EH (cell line): ENCODE measurements at regions not wholly inside any gene's neighbourhood (a gene's known extent, or its start where the extent isn't known, plus 50 kb on each side); places are given as distances from the start of the nearest gene placed in this dataset.

Experiments used
- DNase-seq: peaks from one replicate; pipeline ENCODE4 v3.0.0-alpha.2; 2015; ENCODE audit warnings: low read depth

GRCh38 chr9:79329861-79330260, 241.9 kb upstream of the TLE4 start:
- peak; percentile 60 for DNase-seq

- DNase-seq, result no peak
Measured at GRCh38 chr9:79334001-79334400, 237.8 kb upstream of the TLE4 start.

- DNase-seq, result peak; percentile 71
Measured at GRCh38 chr9:79334711-79335110, 237.1 kb upstream of the TLE4 start.

- DNase-seq, result no peak
Measured at GRCh38 chr9:79335987-79336386, 235.8 kb upstream of the TLE4 start.

GRCh38 chr9:79341561-79341960, 230.2 kb upstream of the TLE4 start:
- DNase-seq, result no peak

- DNase-seq, result peak; percentile 71
Measured at GRCh38 chr9:79346350-79347020, 225.3 kb upstream of the TLE4 start.

- DNase-seq, result peak; percentile 43
Measured at GRCh38 chr9:79352322-79352721, 219.4 kb upstream of the TLE4 start.

GRCh38 chr9:79353856-79354520, 217.8 kb upstream of the TLE4 start:
- peak; percentile 88 for DNase-seq

GRCh38 chr9:79357194-79357593, 214.6 kb upstream of the TLE4 start:
- no peak for DNase-seq

GRCh38 chr9:79357616-79358015, 214.1 kb upstream of the TLE4 start:
- DNase-seq, result no peak

- peak; percentile 84 for DNase-seq
Measured at GRCh38 chr9:79360387-79361347, 211.1 kb upstream of the TLE4 start.

- DNase-seq, result peak; percentile 36
Measured at GRCh38 chr9:79362100-79363081, 209.4 kb upstream of the TLE4 start.

- no peak for DNase-seq
Measured at GRCh38 chr9:79369676-79370075, 202.1 kb upstream of the TLE4 start.

GRCh38 chr9:79371301-79371700, 200.5 kb upstream of the TLE4 start:
- DNase-seq, result no peak

GRCh38 chr9:79371948-79372555, 199.7 kb upstream of the TLE4 start:
- DNase-seq, result peak; percentile 54

GRCh38 chr9:79377339-79377855, 194.4 kb upstream of the TLE4 start:
- DNase-seq, result peak; percentile 55

GRCh38 chr9:79378107-79378506, 193.7 kb upstream of the TLE4 start:
- no peak for DNase-seq

- no peak for DNase-seq
Measured at GRCh38 chr9:79382044-79382443, 189.7 kb upstream of the TLE4 start.

GRCh38 chr9:79382458-79382857, 189.3 kb upstream of the TLE4 start:
- DNase-seq, result peak; percentile 64

GRCh38 chr9:79383096-79383495, 188.7 kb upstream of the TLE4 start:
- DNase-seq, result no peak

GRCh38 chr9:79384091-79384490, 187.7 kb upstream of the TLE4 start:
- DNase-seq, result no peak
